IMR-90 (cell line): ENCODE measurements at regions not wholly inside any gene's neighbourhood (a gene's known extent, or its start where the extent isn't known, plus 50 kb on each side); places are given as distances from the start of the nearest gene placed in this dataset.

Experiments used
- ATAC-seq: fragments of 200-7000 bp; cut with Tn5 transposase; 2 replicates; pipeline ENCODE4 v1.9.1; 2020; ENCODE audit warnings: low read depth, mild to moderate bottlenecking, moderate library complexity
- BruUV-seq: library from RNA; stranded (reverse); fragments of 400-500 nt; replicated peaks from 2 replicates; lab custom pipeline; 2021; lab: Mats Ljungman, UMichigan
- CTCF ChIA-PET: fragments of 300-600 bp; formaldehyde crosslinking; extraction: SDS; loops from one replicate; lab custom pipeline; 2021; ENCODE audit warnings: antibody characterized with exemption; lab: Yijun Ruan, JAX
- POLR2A ChIA-PET: fragments of 300-600 bp; sonication (Branson Sonifier 250); formaldehyde crosslinking; loops from one replicate; lab custom pipeline; 2022; ENCODE audit warnings: antibody characterized with exemption; ENCODE audit not compliant: unreplicated experiment; lab: Charles Lee
- DNase-seq: peaks from one replicate; pipeline ENCODE4 v3.0.0; 2013
- H2AFZ ChIP-seq: replicated peaks from 2 replicates; pipeline ENCODE3; 2013; ENCODE audit warnings: low read length, mild to moderate bottlenecking; ENCODE audit not compliant: poor library complexity
- H2AK5ac ChIP-seq: 2 replicates; pipeline ENCODE4 v1.6.1; 2013; ENCODE audit warnings: low read depth, low read length, inconsistent platforms
- H2AK9ac ChIP-seq: replicated peaks from 2 replicates; pipeline ENCODE3; 2013; ENCODE audit warnings: mild to moderate bottlenecking, low read depth, low read length, moderate library complexity; ENCODE audit not compliant: poor library complexity
- H2BK120ac ChIP-seq: 2 replicates; pipeline ENCODE4 v1.6.1; 2013; ENCODE audit warnings: low read depth, low read length, inconsistent platforms
- H2BK15ac ChIP-seq: 3 replicates; pipeline ENCODE4 v1.6.1; 2013; ENCODE audit warnings: low read depth, low read length, inconsistent platforms
- H2BK20ac ChIP-seq: 2 replicates; pipeline ENCODE4 v1.6.1; 2013; ENCODE audit warnings: low read depth, mild to moderate bottlenecking, inconsistent platforms, low read length, moderate library complexity
- H2BK5ac ChIP-seq: 2 replicates; pipeline ENCODE4 v1.6.1; 2013; ENCODE audit warnings: mild to moderate bottlenecking, low read depth, low read length, inconsistent platforms; ENCODE audit not compliant: poor library complexity, severe bottlenecking
- H3K14ac ChIP-seq: replicated peaks from 2 replicates; pipeline ENCODE4 v1.6.1; 2013; ENCODE audit warnings: low read depth, low read length, inconsistent platforms
- H3K18ac ChIP-seq: 2 replicates; pipeline ENCODE4 v1.6.1; 2013; ENCODE audit warnings: low read depth, low read length, control low read depth
- H3K23ac ChIP-seq: 2 replicates; pipeline ENCODE4 v1.6.1; 2013; ENCODE audit warnings: low read depth, low read length, inconsistent platforms
- H3K27ac ChIP-seq: 2 replicates; pipeline ENCODE4 v1.5.1; 2013; ENCODE audit warnings: mild to moderate bottlenecking, control low read depth, low read length; ENCODE audit not compliant: insufficient read depth
- H3K27me3 ChIP-seq: 2 replicates; pipeline ENCODE4 v1.6.1; 2013; ENCODE audit warnings: low read length; ENCODE audit not compliant: control insufficient read depth, insufficient read depth
- H3K36me3 ChIP-seq: 2 replicates; pipeline ENCODE4 v1.6.1; 2013; ENCODE audit warnings: low read length, mixed read lengths; ENCODE audit not compliant: control insufficient read depth, insufficient read depth
- H3K4ac ChIP-seq: 2 replicates; pipeline ENCODE4 v1.6.1; 2013; ENCODE audit warnings: low read depth, low read length, inconsistent platforms
- H3K4me1 ChIP-seq: 2 replicates; pipeline ENCODE4 v1.6.1; 2013; ENCODE audit warnings: low read length, mixed read lengths; ENCODE audit not compliant: control insufficient read depth, insufficient read depth
- H3K4me2 ChIP-seq: 2 replicates; pipeline ENCODE4 v1.6.1; 2013; ENCODE audit warnings: low read depth, mild to moderate bottlenecking, control low read depth, low read length, moderate library complexity
- H3K4me3 ChIP-seq: 2 replicates; pipeline ENCODE4 v1.5.1; 2013; ENCODE audit warnings: low read depth, mild to moderate bottlenecking, control low read depth, low read length, moderate library complexity; ENCODE audit not compliant: insufficient read depth
- H3K56ac ChIP-seq: 2 replicates; pipeline ENCODE4 v1.6.1; 2013; ENCODE audit warnings: low read length, inconsistent platforms; ENCODE audit not compliant: insufficient read depth; ENCODE audit errors: extremely low read depth
- H3K79me1 ChIP-seq, 2 experiments: 2 replicates each; pipeline ENCODE4 v1.6.1; 2013; ENCODE audit warnings: low read length in 2 of 2, inconsistent platforms in 1 of 2, low read depth in 1 of 2
- H3K9ac ChIP-seq: 2 replicates; pipeline ENCODE4 v1.6.1; 2013; ENCODE audit warnings: low read depth, low read length, control low read depth
- H3K9me1 ChIP-seq: 2 replicates; pipeline ENCODE4 v1.6.1; 2013; ENCODE audit warnings: low read length, inconsistent platforms; ENCODE audit not compliant: insufficient read depth
- H3K9me3 ChIP-seq: 2 replicates; pipeline ENCODE4 v1.6.1; 2013; ENCODE audit warnings: low read length; ENCODE audit not compliant: control insufficient read depth, insufficient read depth
- H4K20me1 ChIP-seq: 2 replicates; pipeline ENCODE4 v1.6.1; 2013; ENCODE audit warnings: low read length, inconsistent platforms; ENCODE audit not compliant: insufficient read depth
- H4K5ac ChIP-seq: 2 replicates; pipeline ENCODE4 v1.6.1; 2013; ENCODE audit warnings: mild to moderate bottlenecking, low read depth, low read length, control low read depth
- H4K8ac ChIP-seq, 2 experiments: 2 replicates each; pipeline ENCODE4 v1.6.1; 2013; ENCODE audit warnings: low read depth in 2 of 2, low read length in 2 of 2, control low read depth in 1 of 2, inconsistent platforms in 1 of 2
- H4K91ac ChIP-seq: 2 replicates; pipeline ENCODE4 v1.6.1; 2013; ENCODE audit warnings: low read depth, low read length, inconsistent platforms; ENCODE audit not compliant: insufficient read depth
- BHLHE40 ChIP-seq: fragments of 150-350 bp; IDR thresholded peaks from 2 replicates; pipeline ENCODE4 v1.6.1; 2016; ENCODE audit warnings: mild to moderate bottlenecking, low read depth, low read length
- CEBPB ChIP-seq: IDR thresholded peaks from 2 replicates; pipeline ENCODE4 v1.6.1; 2012; ENCODE audit warnings: low read depth, low read length, improper control_type of control experiment
- CHD1 ChIP-seq: IDR thresholded peaks from 2 replicates; pipeline ENCODE4 v1.6.1; 2012; ENCODE audit warnings: low read depth, low read length, improper control_type of control experiment
- FOS ChIP-seq: fragments of 150-350 bp; IDR thresholded peaks from 2 replicates; pipeline ENCODE4 v1.6.1; 2016; ENCODE audit warnings: low read depth, low read length
- MXI1 ChIP-seq: IDR thresholded peaks from 2 replicates; pipeline ENCODE4 v1.6.1; 2012; ENCODE audit warnings: low read depth, mild to moderate bottlenecking, low read length, moderate library complexity, borderline replicate concordance
- POLR2A ChIP-seq: IDR thresholded peaks from 2 replicates; pipeline ENCODE4 v1.6.1; 2012; ENCODE audit warnings: mild to moderate bottlenecking, low read depth, low read length
- RAD21 ChIP-seq: IDR thresholded peaks from 2 replicates; pipeline ENCODE4 v1.6.1; 2012; ENCODE audit warnings: low read length, improper control_type of control experiment
- RCOR1 ChIP-seq: IDR thresholded peaks from 2 replicates; pipeline ENCODE4 v1.6.1; 2012; ENCODE audit warnings: mild to moderate bottlenecking, low read length, improper control_type of control experiment; ENCODE audit not compliant: insufficient replicate concordance
- RFX5 ChIP-seq: IDR thresholded peaks from 2 replicates; pipeline ENCODE4 v1.8.0; 2012; ENCODE audit warnings: low read depth, mild to moderate bottlenecking, low read length, moderate library complexity
- WGBS, 2 experiments: methylation state at CpG; one replicate each; pipeline versions ENCODE4 v1.1.5 to v1.1.7; 2013; ENCODE audit warnings: missing lambda C conversion rate in 2 of 2; ENCODE audit not compliant: insufficient read length in 1 of 2; ENCODE audit errors: extremely low coverage in 2 of 2; 5-methylcytosine and 5-hydroxymethylcytosine counted together
- dilution Hi-C: fragments of 300-500 bp; cut with HindIII; formaldehyde crosslinking; loops from one replicate; pipeline ENCODE4 v1.14.3; 2018; ENCODE audit warnings: low sequenced_read_pairs; ENCODE audit not compliant: unreplicated experiment
- in situ Hi-C: fragments of 300-500 bp; cut with MboI; formaldehyde crosslinking; loops from 3 replicates; pipeline ENCODE4 v1.14.3; 2019; ENCODE audit warnings: low sequenced_read_pairs, inconsistent platforms, mixed read lengths
- intact Hi-C: fragments of 100-400 bp; cut with micrococcal nuclease; formaldehyde crosslinking; loops from 2 replicates; pipeline ENCODE4 v1.10.0; 2022
- TF ChIP-seq, protein P1 (sequence below): fragments of 150-350 bp; IDR thresholded peaks from 2 replicates; pipeline ENCODE4 v1.6.1; 2017; ENCODE audit warnings: mild to moderate bottlenecking, antibody characterized with exemption, low read length, low read depth
- TF ChIP-seq, protein P2 (sequence below): conservative IDR thresholded peaks from 2 replicates; pipeline ENCODE4 v1.5.1; 2012; ENCODE audit warnings: mild to moderate bottlenecking, low read depth, low read length, improper control_type of control experiment
- TF ChIP-seq, protein P3 (sequence below): fragments of 150-350 bp; IDR thresholded peaks from 2 replicates; pipeline ENCODE4 v1.6.1; 2016; ENCODE audit warnings: low read depth, mild to moderate bottlenecking, low read length, moderate library complexity, borderline replicate concordance

DNA sequence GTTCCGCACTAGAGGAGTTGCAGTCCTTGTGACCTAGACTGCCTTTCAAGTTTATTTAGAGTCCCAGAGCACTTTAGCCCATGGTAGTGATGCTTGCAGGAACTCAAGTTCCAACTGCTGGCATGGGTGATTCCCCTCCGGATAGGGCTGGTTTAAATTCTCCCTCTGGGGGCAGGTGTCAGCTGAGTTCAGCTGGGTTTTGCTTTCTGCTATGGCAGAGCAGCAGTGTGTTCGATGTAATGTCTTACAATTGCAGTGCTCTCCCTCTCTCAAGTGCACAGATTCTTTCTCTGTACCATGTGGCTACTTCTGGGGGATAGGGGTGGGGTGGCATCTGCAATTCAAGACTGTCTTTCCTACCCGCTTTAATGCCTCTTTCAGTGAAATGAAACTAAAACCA is 164.8 kb upstream of the ZIC3 start:
- H2BK20ac ChIP-seq, result no peak overlapping the region
- TF ChIP-seq CHD1, result no peak
- no peak for TF ChIP-seq RCOR1
- TF ChIP-seq, protein P1, sequence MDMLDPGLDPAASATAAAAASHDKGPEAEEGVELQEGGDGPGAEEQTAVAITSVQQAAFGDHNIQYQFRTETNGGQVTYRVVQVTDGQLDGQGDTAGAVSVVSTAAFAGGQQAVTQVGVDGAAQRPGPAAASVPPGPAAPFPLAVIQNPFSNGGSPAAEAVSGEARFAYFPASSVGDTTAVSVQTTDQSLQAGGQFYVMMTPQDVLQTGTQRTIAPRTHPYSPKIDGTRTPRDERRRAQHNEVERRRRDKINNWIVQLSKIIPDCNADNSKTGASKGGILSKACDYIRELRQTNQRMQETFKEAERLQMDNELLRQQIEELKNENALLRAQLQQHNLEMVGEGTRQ, result no peak
- no peak for TF ChIP-seq CEBPB
- no peak for TF ChIP-seq RFX5
- no peak for TF ChIP-seq BHLHE40
- TF ChIP-seq, protein P2, sequence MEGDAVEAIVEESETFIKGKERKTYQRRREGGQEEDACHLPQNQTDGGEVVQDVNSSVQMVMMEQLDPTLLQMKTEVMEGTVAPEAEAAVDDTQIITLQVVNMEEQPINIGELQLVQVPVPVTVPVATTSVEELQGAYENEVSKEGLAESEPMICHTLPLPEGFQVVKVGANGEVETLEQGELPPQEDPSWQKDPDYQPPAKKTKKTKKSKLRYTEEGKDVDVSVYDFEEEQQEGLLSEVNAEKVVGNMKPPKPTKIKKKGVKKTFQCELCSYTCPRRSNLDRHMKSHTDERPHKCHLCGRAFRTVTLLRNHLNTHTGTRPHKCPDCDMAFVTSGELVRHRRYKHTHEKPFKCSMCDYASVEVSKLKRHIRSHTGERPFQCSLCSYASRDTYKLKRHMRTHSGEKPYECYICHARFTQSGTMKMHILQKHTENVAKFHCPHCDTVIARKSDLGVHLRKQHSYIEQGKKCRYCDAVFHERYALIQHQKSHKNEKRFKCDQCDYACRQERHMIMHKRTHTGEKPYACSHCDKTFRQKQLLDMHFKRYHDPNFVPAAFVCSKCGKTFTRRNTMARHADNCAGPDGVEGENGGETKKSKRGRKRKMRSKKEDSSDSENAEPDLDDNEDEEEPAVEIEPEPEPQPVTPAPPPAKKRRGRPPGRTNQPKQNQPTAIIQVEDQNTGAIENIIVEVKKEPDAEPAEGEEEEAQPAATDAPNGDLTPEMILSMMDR, result no peak
- TF ChIP-seq, protein P3, sequence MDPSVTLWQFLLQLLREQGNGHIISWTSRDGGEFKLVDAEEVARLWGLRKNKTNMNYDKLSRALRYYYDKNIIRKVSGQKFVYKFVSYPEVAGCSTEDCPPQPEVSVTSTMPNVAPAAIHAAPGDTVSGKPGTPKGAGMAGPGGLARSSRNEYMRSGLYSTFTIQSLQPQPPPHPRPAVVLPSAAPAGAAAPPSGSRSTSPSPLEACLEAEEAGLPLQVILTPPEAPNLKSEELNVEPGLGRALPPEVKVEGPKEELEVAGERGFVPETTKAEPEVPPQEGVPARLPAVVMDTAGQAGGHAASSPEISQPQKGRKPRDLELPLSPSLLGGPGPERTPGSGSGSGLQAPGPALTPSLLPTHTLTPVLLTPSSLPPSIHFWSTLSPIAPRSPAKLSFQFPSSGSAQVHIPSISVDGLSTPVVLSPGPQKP, result no peak
- no peak for TF ChIP-seq MXI1
- no peak for TF ChIP-seq RAD21
- TF ChIP-seq FOS, result no peak
- TF ChIP-seq POLR2A, result no peak
- no peak overlapping the region for H3K18ac ChIP-seq
- H3K4me3 ChIP-seq, result no peak overlapping the region
- no peaks in the 10 kb centered on the region for H3K27me3 ChIP-seq
- no peak for ATAC-seq
- no peak for DNase-seq
- no TSS peak for BruUV-seq
- no peak overlapping the region for H2BK120ac ChIP-seq
- no peak overlapping the region for H3K56ac ChIP-seq
- H3K9me3 ChIP-seq, result no peaks in the 10 kb centered on the region
- H4K5ac ChIP-seq, result no peak overlapping the region
- H3K9ac ChIP-seq, result no peak overlapping the region
- no peaks in the 10 kb centered on the region for H3K36me3 ChIP-seq
- intact Hi-C loops, result no loop called here
- H4K91ac ChIP-seq, result no peak overlapping the region
- H4K20me1 ChIP-seq, result no peaks in the 10 kb centered on the region
- H3K4ac ChIP-seq, result no peak overlapping the region
- ChIA-PET CTCF (no interaction called here), POLR2A (no interaction called here)
- H2AFZ ChIP-seq, result no peak overlapping the region
- no peak overlapping the region for H4K8ac ChIP-seq
- H3K4me1 ChIP-seq, result no peaks in the 10 kb centered on the region
- no peaks in the 10 kb centered on the region for H3K9me1 ChIP-seq
- H2BK5ac ChIP-seq, result no peak overlapping the region
- H2AK5ac ChIP-seq, result no peak overlapping the region
- H3K27ac ChIP-seq, result no peak overlapping the region
- H3K23ac ChIP-seq, result no peak overlapping the region
- H2BK15ac ChIP-seq, result no peak overlapping the region
- no peaks in the 10 kb centered on the region for H3K79me1 ChIP-seq
- no peak overlapping the region for H3K4me2 ChIP-seq
- in situ Hi-C loops, result no loop called here
- 40% methylated on average over 1 of the region's 4 CpGs; no CpG with 5 or more reads in 1 of the 2 experiments for WGBS, 2 experiments
- no peak overlapping the region for H3K14ac ChIP-seq
- H2AK9ac ChIP-seq, result no peak overlapping the region
- dilution Hi-C loops, result no loop called here
